ENCODE measurements at regions not wholly inside any gene's neighbourhood (a gene's known extent, or its start where the extent isn't known, plus 50 kb on each side); places are given as distances from the start of the nearest gene placed in this dataset.

DNA sequence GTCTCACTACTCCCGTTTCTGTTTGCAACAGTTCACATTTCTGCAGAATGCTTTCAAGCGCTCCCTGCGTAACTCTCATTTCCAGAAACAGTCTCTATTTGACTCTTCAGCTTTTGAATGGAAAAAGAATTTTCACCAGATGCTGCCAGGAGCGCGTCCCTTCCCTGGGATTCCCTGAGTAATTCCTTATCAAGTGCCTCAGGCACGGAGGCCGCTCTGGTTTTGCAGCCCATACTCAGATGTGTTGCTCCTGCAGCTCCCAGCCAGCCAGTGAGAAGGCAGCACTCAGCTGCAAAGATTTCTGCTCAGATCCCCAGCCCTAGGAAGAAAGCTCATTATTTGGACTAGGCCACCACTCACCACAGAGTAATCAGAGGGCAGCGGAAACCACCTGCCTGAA, 161.1 kb upstream of the CHST15 start:
- H3K27me3 ChIP-seq = peaks cover 0 to 7% (median 0%) of the 10 kb centered on the region in 7 donors
- no peak overlapping the region for H3K27ac ChIP-seq
- H3K4me3 ChIP-seq = no peak overlapping the region
- peaks cover 0 to 8% (median 0%) of the 10 kb centered on the region in 11 donors for H3K9me3 ChIP-seq
- WGBS, 2 donors = 64 to 70% methylated on average over 8 of the region's 8 CpGs
- intact Hi-C loops (cut with DNase I) = no loop called here
- no peaks in the 10 kb centered on the region for H3K36me3 ChIP-seq
- ATAC-seq (no peak), DNase-seq (no peak)
- H3K4me1 ChIP-seq = peaks cover 0 to 38% (median 16%) of the 10 kb centered on the region in 9 donors
- TF ChIP-seq CTCF (IDR thresholded peaks at IDR 0.05) = no peak

DNA sequence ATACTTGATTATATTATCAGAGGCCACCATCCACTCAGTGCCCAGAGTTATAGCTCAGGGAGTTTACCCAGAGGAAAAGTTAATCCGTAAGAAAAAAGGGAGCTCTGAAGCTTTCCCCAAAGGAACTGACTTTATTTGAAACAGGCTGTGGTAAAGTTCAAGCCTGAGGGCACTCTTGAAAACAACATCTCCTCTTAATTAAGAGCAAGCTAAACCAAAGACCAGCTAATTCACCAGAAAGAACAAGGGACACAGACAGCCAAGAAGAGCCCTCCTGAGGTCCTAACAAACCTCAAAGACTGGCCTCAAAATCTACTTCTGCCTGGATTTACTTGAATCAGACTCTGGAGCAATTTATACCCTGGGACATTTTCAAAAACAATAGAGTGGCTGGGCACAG, 159.6 kb upstream of the CHST15 start:
- intact Hi-C loops (cut with DNase I) = no loop called here
- Histone ChIP-seq H3K9me3 (peaks cover 0 to 6% (median 0%) of the 10 kb centered on the region in 11 donors), H3K27ac (no peak overlapping the region), H3K27me3 (peaks cover 0 to 12% (median 0%) of the 10 kb centered on the region in 7 donors), H3K4me1 (peaks cover 0 to 40% (median 16%) of the 10 kb centered on the region in 9 donors), H3K36me3 (no peaks in the 10 kb centered on the region), H3K4me3 (no peak overlapping the region)
- DNase-seq (no peak), ATAC-seq (no peak)
- 18 to 28% methylated on average over 1 of the region's 1 CpG for WGBS, 2 donors
- TF ChIP-seq CTCF (IDR thresholded peaks at IDR 0.05) = no peak

DNA sequence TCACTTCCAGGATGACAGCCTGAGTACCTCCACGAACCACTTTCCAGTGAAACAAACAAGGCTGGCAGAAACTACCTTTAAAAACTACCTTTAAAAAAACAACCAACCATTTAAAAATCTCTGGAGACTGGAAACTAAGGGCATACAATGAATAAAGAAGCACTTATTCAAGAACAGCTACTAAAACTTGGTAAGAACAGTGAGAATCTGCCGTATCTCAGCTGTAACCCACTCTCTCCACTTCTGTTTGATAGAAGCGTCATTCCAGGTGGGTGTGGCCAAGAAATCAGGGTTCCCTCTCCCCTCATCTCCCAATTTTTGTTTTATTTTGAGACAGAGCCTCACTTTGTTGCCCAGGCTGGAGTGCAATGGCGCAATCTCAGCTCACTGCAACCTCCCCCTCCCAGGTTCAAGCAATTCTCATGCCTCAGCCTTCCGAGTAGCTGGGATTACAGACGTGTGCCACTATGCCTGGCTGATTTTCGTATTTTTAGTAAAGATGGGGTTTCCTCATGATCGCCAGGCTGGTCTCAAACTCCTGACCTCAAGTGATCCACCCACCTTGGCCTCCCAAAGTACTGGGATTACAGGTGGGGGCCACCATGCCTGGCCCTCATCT, 158.8 kb upstream of the CHST15 start:
- H3K4me3 ChIP-seq = no peak overlapping the region

More for the DNA sequence above, 158.8 kb upstream of the CHST15 start:
- no peak for ATAC-seq
- no peak for TF ChIP-seq CTCF (IDR thresholded peaks at IDR 0.05)
- Histone ChIP-seq H3K9me3 (peaks cover 0 to 6% (median 0%) of the 10 kb centered on the region in 11 donors), H3K36me3 (no peaks in the 10 kb centered on the region), H3K27me3 (peaks cover 0 to 12% (median 0%) of the 10 kb centered on the region in 7 donors), H3K4me1 (peaks cover 0 to 40% (median 16%) of the 10 kb centered on the region in 9 donors), H3K27ac (peak overlapping the region in 1 of 10 donors; percentile 66)
- intact Hi-C loops (cut with DNase I) = no loop called here
- WGBS, 2 donors = 81% methylated on average over 8 of the region's 8 CpGs
- no peak for DNase-seq

Measured in heart right ventricle (tissue), 16 donors.